ENCODE measurements at regions not wholly inside any gene's neighbourhood (a gene's known extent, or its start where the extent isn't known, plus 50 kb on each side); places are given as distances from the start of the nearest gene placed in this dataset.

DNA sequence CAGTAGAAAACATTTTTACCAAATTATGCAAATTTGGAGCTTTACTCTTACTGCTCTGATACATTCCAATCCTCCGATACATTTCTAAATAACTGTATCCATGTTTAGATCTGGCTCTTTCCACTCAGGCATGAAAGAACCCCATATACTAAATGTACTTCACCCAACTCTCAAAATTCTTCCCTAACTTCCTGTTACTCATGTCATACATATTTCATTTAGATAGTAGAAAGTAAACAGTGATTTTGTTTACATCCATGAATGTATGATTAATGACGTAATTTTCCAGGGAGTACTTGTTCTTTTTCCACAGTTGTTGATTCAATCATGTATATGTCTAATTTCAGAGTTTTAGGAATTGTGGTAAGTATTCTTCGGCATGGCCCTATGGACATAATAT, 1426.5 kb upstream of the C9orf72 start:
- TF ChIP-seq, protein P1, sequence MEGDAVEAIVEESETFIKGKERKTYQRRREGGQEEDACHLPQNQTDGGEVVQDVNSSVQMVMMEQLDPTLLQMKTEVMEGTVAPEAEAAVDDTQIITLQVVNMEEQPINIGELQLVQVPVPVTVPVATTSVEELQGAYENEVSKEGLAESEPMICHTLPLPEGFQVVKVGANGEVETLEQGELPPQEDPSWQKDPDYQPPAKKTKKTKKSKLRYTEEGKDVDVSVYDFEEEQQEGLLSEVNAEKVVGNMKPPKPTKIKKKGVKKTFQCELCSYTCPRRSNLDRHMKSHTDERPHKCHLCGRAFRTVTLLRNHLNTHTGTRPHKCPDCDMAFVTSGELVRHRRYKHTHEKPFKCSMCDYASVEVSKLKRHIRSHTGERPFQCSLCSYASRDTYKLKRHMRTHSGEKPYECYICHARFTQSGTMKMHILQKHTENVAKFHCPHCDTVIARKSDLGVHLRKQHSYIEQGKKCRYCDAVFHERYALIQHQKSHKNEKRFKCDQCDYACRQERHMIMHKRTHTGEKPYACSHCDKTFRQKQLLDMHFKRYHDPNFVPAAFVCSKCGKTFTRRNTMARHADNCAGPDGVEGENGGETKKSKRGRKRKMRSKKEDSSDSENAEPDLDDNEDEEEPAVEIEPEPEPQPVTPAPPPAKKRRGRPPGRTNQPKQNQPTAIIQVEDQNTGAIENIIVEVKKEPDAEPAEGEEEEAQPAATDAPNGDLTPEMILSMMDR (IDR thresholded peaks at IDR 0.05) = no peak
- WGBS, 2 donors = 64 to 78% methylated on average over 3 of the region's 3 CpGs
- H3K9me3 ChIP-seq = peaks cover 0 to 5% (median 0%) of the 10 kb centered on the region in 11 donors
- intact Hi-C loops (cut with DNase I) = no loop called here
- no peaks in the 10 kb centered on the region for H3K27me3 ChIP-seq
- no peak overlapping the region for H3K27ac ChIP-seq
- ATAC-seq (no peak), DNase-seq (no peak)
- H3K4me1 ChIP-seq = no peaks in the 10 kb centered on the region
- no peaks in the 10 kb centered on the region for H3K36me3 ChIP-seq
- no peak overlapping the region for H3K4me3 ChIP-seq

DNA sequence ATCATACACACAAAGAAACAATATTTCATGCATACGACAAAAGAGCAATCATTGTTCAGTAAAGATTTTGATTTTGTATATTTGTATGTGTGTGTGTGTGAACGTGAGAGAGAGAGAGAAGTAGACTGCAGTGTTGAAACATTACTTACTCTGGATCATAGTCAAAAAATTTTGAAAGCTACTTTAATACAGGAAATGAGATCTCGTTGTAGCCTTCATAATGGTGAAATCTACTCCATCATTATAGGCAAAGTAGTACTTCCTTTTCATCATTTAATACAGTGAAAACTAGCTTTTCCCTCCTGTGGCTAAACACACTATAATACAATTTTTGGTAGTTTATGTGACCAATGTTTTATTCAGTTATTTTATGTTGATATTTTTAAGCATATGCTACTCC, 1427.7 kb upstream of the C9orf72 start:
- no peaks in the 10 kb centered on the region for H3K27me3 ChIP-seq
- no peaks in the 10 kb centered on the region for H3K4me1 ChIP-seq
- no peaks in the 10 kb centered on the region for H3K36me3 ChIP-seq
- no peak for DNase-seq
- H3K4me3 ChIP-seq = no peak overlapping the region
- H3K9me3 ChIP-seq = peaks cover 0 to 5% (median 0%) of the 10 kb centered on the region in 11 donors
- TF ChIP-seq, protein P1 (IDR thresholded peaks at IDR 0.05) = no peak
- 57 to 66% methylated on average over 3 of the region's 3 CpGs for WGBS, 2 donors
- intact Hi-C loops (cut with DNase I) = no loop called here
- no peak for ATAC-seq
- no peak overlapping the region for H3K27ac ChIP-seq

DNA sequence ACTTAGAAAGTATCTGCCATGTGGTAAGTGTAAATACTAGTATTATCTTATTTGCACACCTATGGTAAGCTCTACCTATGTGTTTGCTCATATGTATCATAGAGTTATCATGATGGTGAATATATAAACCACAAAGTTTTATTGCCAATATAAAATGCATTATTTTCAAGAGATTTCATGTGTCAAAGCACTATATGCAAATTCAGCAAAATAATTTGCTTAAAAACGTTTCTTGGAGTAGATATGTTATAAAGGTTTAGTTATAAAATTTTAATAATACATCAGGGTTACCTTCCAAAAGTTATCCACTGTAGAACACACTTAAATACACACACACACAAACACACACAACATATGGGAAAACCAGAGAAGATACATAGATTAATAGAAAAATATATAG, 1431.7 kb upstream of the C9orf72 start:
- Histone ChIP-seq H3K27ac (no peak overlapping the region), H3K4me1 (no peaks in the 10 kb centered on the region), H3K9me3 (peaks cover 0 to 5% (median 0%) of the 10 kb centered on the region in 11 donors), H3K36me3 (no peaks in the 10 kb centered on the region), H3K27me3 (no peaks in the 10 kb centered on the region), H3K4me3 (no peak overlapping the region)
- intact Hi-C loops (cut with DNase I) = no loop called here
- ATAC-seq (no peak), DNase-seq (no peak)
- TF ChIP-seq, protein P1 (IDR thresholded peaks at IDR 0.05) = no peak
- 33% methylated on average over 1 of the region's 1 CpG for whole genome bisulfite sequencing, 2 donors

DNA sequence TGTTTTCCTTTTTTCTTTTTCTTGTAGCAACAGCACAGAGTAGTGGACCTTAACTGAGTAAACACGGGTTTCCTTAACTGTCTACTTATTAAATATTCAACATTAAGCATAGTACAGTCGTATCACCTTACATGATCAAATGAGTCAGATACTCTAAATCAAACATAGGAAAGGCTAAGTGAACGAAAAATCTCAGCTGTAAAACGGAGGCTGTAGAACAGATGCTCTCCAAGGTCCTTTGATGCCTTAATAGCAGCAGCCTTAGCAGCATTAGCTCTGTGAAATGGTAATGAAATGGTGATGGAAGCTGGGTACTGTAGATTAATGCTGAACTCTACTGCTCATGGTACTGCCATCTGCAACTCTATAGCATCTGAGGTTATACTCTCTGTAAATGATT, 1433.3 kb upstream of the C9orf72 start:
- TF ChIP-seq, protein P1 (IDR thresholded peaks at IDR 0.05) = no peak
- WGBS, 2 donors = 65 to 74% methylated on average over 4 of the region's 4 CpGs
- Histone ChIP-seq H3K27ac (no peak overlapping the region), H3K4me3 (no peak overlapping the region), H3K9me3 (peaks cover 0 to 8% (median 0%) of the 10 kb centered on the region in 11 donors), H3K36me3 (no peaks in the 10 kb centered on the region), H3K27me3 (no peaks in the 10 kb centered on the region), H3K4me1 (no peaks in the 10 kb centered on the region)
- intact Hi-C loops (cut with DNase I) = no loop called here
- no peak for DNase-seq
- ATAC-seq = no peak
